IMR-90 (cell line): ENCODE measurements at regions not wholly inside any gene's neighbourhood (a gene's known extent, or its start where the extent isn't known, plus 50 kb on each side); places are given as distances from the start of the nearest gene placed in this dataset.

Experiments used
- ATAC-seq: fragments of 200-7000 bp; cut with Tn5 transposase; 2 replicates; pipeline ENCODE4 v1.9.1; 2020; ENCODE audit warnings: low read depth, mild to moderate bottlenecking, moderate library complexity
- BruUV-seq: library from RNA; stranded (reverse); fragments of 400-500 nt; replicated peaks from 2 replicates; lab custom pipeline; 2021; lab: Mats Ljungman, UMichigan
- CTCF ChIA-PET: fragments of 300-600 bp; formaldehyde crosslinking; extraction: SDS; loops from one replicate; lab custom pipeline; 2021; ENCODE audit warnings: antibody characterized with exemption; lab: Yijun Ruan, JAX
- POLR2A ChIA-PET: fragments of 300-600 bp; sonication (Branson Sonifier 250); formaldehyde crosslinking; loops from one replicate; lab custom pipeline; 2022; ENCODE audit warnings: antibody characterized with exemption; ENCODE audit not compliant: unreplicated experiment; lab: Charles Lee
- DNase-seq: peaks from one replicate; pipeline ENCODE4 v3.0.0; 2013
- H2AFZ ChIP-seq: replicated peaks from 2 replicates; pipeline ENCODE3; 2013; ENCODE audit warnings: low read length, mild to moderate bottlenecking; ENCODE audit not compliant: poor library complexity
- H2AK5ac ChIP-seq: 2 replicates; pipeline ENCODE4 v1.6.1; 2013; ENCODE audit warnings: low read depth, low read length, inconsistent platforms
- H2AK9ac ChIP-seq: replicated peaks from 2 replicates; pipeline ENCODE3; 2013; ENCODE audit warnings: mild to moderate bottlenecking, low read depth, low read length, moderate library complexity; ENCODE audit not compliant: poor library complexity
- H2BK120ac ChIP-seq: 2 replicates; pipeline ENCODE4 v1.6.1; 2013; ENCODE audit warnings: low read depth, low read length, inconsistent platforms
- H2BK15ac ChIP-seq: 3 replicates; pipeline ENCODE4 v1.6.1; 2013; ENCODE audit warnings: low read depth, low read length, inconsistent platforms
- H2BK20ac ChIP-seq: 2 replicates; pipeline ENCODE4 v1.6.1; 2013; ENCODE audit warnings: low read depth, mild to moderate bottlenecking, inconsistent platforms, low read length, moderate library complexity
- H2BK5ac ChIP-seq: 2 replicates; pipeline ENCODE4 v1.6.1; 2013; ENCODE audit warnings: mild to moderate bottlenecking, low read depth, low read length, inconsistent platforms; ENCODE audit not compliant: poor library complexity, severe bottlenecking
- H3K14ac ChIP-seq: replicated peaks from 2 replicates; pipeline ENCODE4 v1.6.1; 2013; ENCODE audit warnings: low read depth, low read length, inconsistent platforms
- H3K18ac ChIP-seq: 2 replicates; pipeline ENCODE4 v1.6.1; 2013; ENCODE audit warnings: low read depth, low read length, control low read depth
- H3K23ac ChIP-seq: 2 replicates; pipeline ENCODE4 v1.6.1; 2013; ENCODE audit warnings: low read depth, low read length, inconsistent platforms
- H3K27ac ChIP-seq: 2 replicates; pipeline ENCODE4 v1.5.1; 2013; ENCODE audit warnings: mild to moderate bottlenecking, control low read depth, low read length; ENCODE audit not compliant: insufficient read depth
- H3K27me3 ChIP-seq: 2 replicates; pipeline ENCODE4 v1.6.1; 2013; ENCODE audit warnings: low read length; ENCODE audit not compliant: control insufficient read depth, insufficient read depth
- H3K36me3 ChIP-seq: 2 replicates; pipeline ENCODE4 v1.6.1; 2013; ENCODE audit warnings: low read length, mixed read lengths; ENCODE audit not compliant: control insufficient read depth, insufficient read depth
- H3K4ac ChIP-seq: 2 replicates; pipeline ENCODE4 v1.6.1; 2013; ENCODE audit warnings: low read depth, low read length, inconsistent platforms
- H3K4me1 ChIP-seq: 2 replicates; pipeline ENCODE4 v1.6.1; 2013; ENCODE audit warnings: low read length, mixed read lengths; ENCODE audit not compliant: control insufficient read depth, insufficient read depth
- H3K4me2 ChIP-seq: 2 replicates; pipeline ENCODE4 v1.6.1; 2013; ENCODE audit warnings: low read depth, mild to moderate bottlenecking, control low read depth, low read length, moderate library complexity
- H3K4me3 ChIP-seq: 2 replicates; pipeline ENCODE4 v1.5.1; 2013; ENCODE audit warnings: low read depth, mild to moderate bottlenecking, control low read depth, low read length, moderate library complexity; ENCODE audit not compliant: insufficient read depth
- H3K56ac ChIP-seq: 2 replicates; pipeline ENCODE4 v1.6.1; 2013; ENCODE audit warnings: low read length, inconsistent platforms; ENCODE audit not compliant: insufficient read depth; ENCODE audit errors: extremely low read depth
- H3K79me1 ChIP-seq, 2 experiments: 2 replicates each; pipeline ENCODE4 v1.6.1; 2013; ENCODE audit warnings: low read length in 2 of 2, inconsistent platforms in 1 of 2, low read depth in 1 of 2
- H3K9ac ChIP-seq: 2 replicates; pipeline ENCODE4 v1.6.1; 2013; ENCODE audit warnings: low read depth, low read length, control low read depth
- H3K9me1 ChIP-seq: 2 replicates; pipeline ENCODE4 v1.6.1; 2013; ENCODE audit warnings: low read length, inconsistent platforms; ENCODE audit not compliant: insufficient read depth
- H3K9me3 ChIP-seq: 2 replicates; pipeline ENCODE4 v1.6.1; 2013; ENCODE audit warnings: low read length; ENCODE audit not compliant: control insufficient read depth, insufficient read depth
- H4K20me1 ChIP-seq: 2 replicates; pipeline ENCODE4 v1.6.1; 2013; ENCODE audit warnings: low read length, inconsistent platforms; ENCODE audit not compliant: insufficient read depth
- H4K5ac ChIP-seq: 2 replicates; pipeline ENCODE4 v1.6.1; 2013; ENCODE audit warnings: mild to moderate bottlenecking, low read depth, low read length, control low read depth
- H4K8ac ChIP-seq, 2 experiments: 2 replicates each; pipeline ENCODE4 v1.6.1; 2013; ENCODE audit warnings: low read depth in 2 of 2, low read length in 2 of 2, control low read depth in 1 of 2, inconsistent platforms in 1 of 2
- H4K91ac ChIP-seq: 2 replicates; pipeline ENCODE4 v1.6.1; 2013; ENCODE audit warnings: low read depth, low read length, inconsistent platforms; ENCODE audit not compliant: insufficient read depth
- BHLHE40 ChIP-seq: fragments of 150-350 bp; IDR thresholded peaks from 2 replicates; pipeline ENCODE4 v1.6.1; 2016; ENCODE audit warnings: mild to moderate bottlenecking, low read depth, low read length
- CEBPB ChIP-seq: IDR thresholded peaks from 2 replicates; pipeline ENCODE4 v1.6.1; 2012; ENCODE audit warnings: low read depth, low read length, improper control_type of control experiment
- CHD1 ChIP-seq: IDR thresholded peaks from 2 replicates; pipeline ENCODE4 v1.6.1; 2012; ENCODE audit warnings: low read depth, low read length, improper control_type of control experiment
- CTCF ChIP-seq: conservative IDR thresholded peaks from 2 replicates; pipeline ENCODE4 v1.5.1; 2012; ENCODE audit warnings: mild to moderate bottlenecking, low read depth, low read length, improper control_type of control experiment
- FOS ChIP-seq: fragments of 150-350 bp; IDR thresholded peaks from 2 replicates; pipeline ENCODE4 v1.6.1; 2016; ENCODE audit warnings: low read depth, low read length
- MAFK ChIP-seq: IDR thresholded peaks from 2 replicates; pipeline ENCODE4 v1.6.1; 2012; ENCODE audit warnings: low read depth, low read length, improper control_type of control experiment
- MAZ ChIP-seq: IDR thresholded peaks from 2 replicates; pipeline ENCODE4 v1.6.1; 2012; ENCODE audit warnings: low read depth, mild to moderate bottlenecking, low read length, improper control_type of control experiment, moderate library complexity, borderline replicate concordance
- MXI1 ChIP-seq: IDR thresholded peaks from 2 replicates; pipeline ENCODE4 v1.6.1; 2012; ENCODE audit warnings: low read depth, mild to moderate bottlenecking, low read length, moderate library complexity, borderline replicate concordance
- NFE2L2 ChIP-seq: fragments of 150-350 bp; IDR thresholded peaks from 2 replicates; pipeline ENCODE4 v1.6.1; 2016; ENCODE audit warnings: low read depth, mild to moderate bottlenecking, low read length
- POLR2A ChIP-seq: IDR thresholded peaks from 2 replicates; pipeline ENCODE4 v1.6.1; 2012; ENCODE audit warnings: mild to moderate bottlenecking, low read depth, low read length
- RAD21 ChIP-seq: IDR thresholded peaks from 2 replicates; pipeline ENCODE4 v1.6.1; 2012; ENCODE audit warnings: low read length, improper control_type of control experiment
- RCOR1 ChIP-seq: IDR thresholded peaks from 2 replicates; pipeline ENCODE4 v1.6.1; 2012; ENCODE audit warnings: mild to moderate bottlenecking, low read length, improper control_type of control experiment; ENCODE audit not compliant: insufficient replicate concordance
- RFX5 ChIP-seq: IDR thresholded peaks from 2 replicates; pipeline ENCODE4 v1.8.0; 2012; ENCODE audit warnings: low read depth, mild to moderate bottlenecking, low read length, moderate library complexity
- SMC3 ChIP-seq: fragments of 150-350 bp; IDR thresholded peaks from 2 replicates; pipeline ENCODE4 v1.6.1; 2016; ENCODE audit warnings: low read depth, mild to moderate bottlenecking, antibody characterized with exemption, low read length, moderate library complexity
- USF2 ChIP-seq: fragments of 150-350 bp; IDR thresholded peaks from 2 replicates; pipeline ENCODE4 v1.6.1; 2017; ENCODE audit warnings: mild to moderate bottlenecking, antibody characterized with exemption, low read length, low read depth
- WGBS, 2 experiments: methylation state at CpG; one replicate each; pipeline versions ENCODE4 v1.1.5 to v1.1.7; 2013; ENCODE audit warnings: missing lambda C conversion rate in 2 of 2; ENCODE audit not compliant: insufficient read length in 1 of 2; ENCODE audit errors: extremely low coverage in 2 of 2; 5-methylcytosine and 5-hydroxymethylcytosine counted together
- dilution Hi-C: fragments of 300-500 bp; cut with HindIII; formaldehyde crosslinking; loops from one replicate; pipeline ENCODE4 v1.14.3; 2018; ENCODE audit warnings: low sequenced_read_pairs; ENCODE audit not compliant: unreplicated experiment
- in situ Hi-C: fragments of 300-500 bp; cut with MboI; formaldehyde crosslinking; loops from 3 replicates; pipeline ENCODE4 v1.14.3; 2019; ENCODE audit warnings: low sequenced_read_pairs, inconsistent platforms, mixed read lengths
- intact Hi-C: fragments of 100-400 bp; cut with micrococcal nuclease; formaldehyde crosslinking; loops from 2 replicates; pipeline ENCODE4 v1.10.0; 2022
- TF ChIP-seq, protein P1 (sequence below): fragments of 150-350 bp; IDR thresholded peaks from 2 replicates; pipeline ENCODE4 v1.6.1; 2016; ENCODE audit warnings: low read depth, mild to moderate bottlenecking, low read length, moderate library complexity, borderline replicate concordance

- Histone ChIP-seq H2AFZ (no peak overlapping the region), H3K14ac (no peak overlapping the region), H3K9me3 (no peaks in the 10 kb centered on the region), H3K27me3 (no peaks in the 10 kb centered on the region), H2AK9ac (no peak overlapping the region), H3K36me3 (no peaks in the 10 kb centered on the region), H3K79me1 (no peaks in the 10 kb centered on the region), H3K27ac (no peak overlapping the region), H3K9ac (no peak overlapping the region), H3K4ac (no peak overlapping the region), H4K91ac (no peak overlapping the region), H2BK120ac (no peak overlapping the region), H3K4me2 (no peak overlapping the region), H3K4me1 (no peaks in the 10 kb centered on the region), H3K4me3 (no peak overlapping the region), H2BK5ac (no peak overlapping the region), H2BK20ac (no peak overlapping the region), H4K5ac (no peak overlapping the region), H2AK5ac (no peak overlapping the region), H2BK15ac (no peak overlapping the region), H3K9me1 (no peaks in the 10 kb centered on the region), H4K8ac (no peak overlapping the region), H4K20me1 (no peaks in the 10 kb centered on the region), H3K56ac (no peak overlapping the region), H3K18ac (no peak overlapping the region), H3K23ac (no peak overlapping the region)
- ChIA-PET CTCF (no interaction called here), POLR2A (no interaction called here)
- DNase-seq (no peak), ATAC-seq (no peak)
- BruUV-seq = no TSS peak
- intact Hi-C loops = no loop called here
- no CpG with 5 or more reads among the region's 9 CpGs for WGBS, 2 experiments
- TF ChIP-seq RAD21 = no peak
- no peak for TF ChIP-seq NFE2L2
- TF ChIP-seq USF2 = no peak
- no peak for TF ChIP-seq RFX5
- no peak for TF ChIP-seq RCOR1
- no peak for TF ChIP-seq CEBPB
- TF ChIP-seq CTCF = no peak
- TF ChIP-seq SMC3 = no peak
- TF ChIP-seq BHLHE40 = no peak
- TF ChIP-seq MXI1 = no peak
- TF ChIP-seq FOS = no peak
- no peak for TF ChIP-seq MAZ
- TF ChIP-seq POLR2A = no peak
- TF ChIP-seq MAFK = no peak
- TF ChIP-seq CHD1 = no peak
- TF ChIP-seq, protein P1, sequence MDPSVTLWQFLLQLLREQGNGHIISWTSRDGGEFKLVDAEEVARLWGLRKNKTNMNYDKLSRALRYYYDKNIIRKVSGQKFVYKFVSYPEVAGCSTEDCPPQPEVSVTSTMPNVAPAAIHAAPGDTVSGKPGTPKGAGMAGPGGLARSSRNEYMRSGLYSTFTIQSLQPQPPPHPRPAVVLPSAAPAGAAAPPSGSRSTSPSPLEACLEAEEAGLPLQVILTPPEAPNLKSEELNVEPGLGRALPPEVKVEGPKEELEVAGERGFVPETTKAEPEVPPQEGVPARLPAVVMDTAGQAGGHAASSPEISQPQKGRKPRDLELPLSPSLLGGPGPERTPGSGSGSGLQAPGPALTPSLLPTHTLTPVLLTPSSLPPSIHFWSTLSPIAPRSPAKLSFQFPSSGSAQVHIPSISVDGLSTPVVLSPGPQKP = no peak
- dilution Hi-C loops = no loop called here
- in situ Hi-C loops = no loop called here
Measured at GRCh38 chr15:31887246-31887645, 143.1 kb upstream of the CHRNA7 start.
